Keratinocyte (primary cell): ENCODE measurements at regions not wholly inside any gene's neighbourhood (a gene's known extent, or its start where the extent isn't known, plus 50 kb on each side); places are given as distances from the start of the nearest gene placed in this dataset.

Experiments used
- DNase-seq: peaks from one replicate; pipeline ENCODE4 v3.0.0-alpha.2; 2011; ENCODE audit warnings: low read depth, missing footprints, low spot score
- FAIRE-seq: peaks from 2 replicates; lab custom pipeline; 2011; peaks lifted over from hg19 to GRCh38; lab: Jason Lieb, UNC
- H2AFZ ChIP-seq: 2 replicates; pipeline ENCODE4 v1.6.0; 2012; ENCODE audit warnings: low read length, control low read depth, inconsistent platforms; ENCODE audit not compliant: control insufficient read depth
- H3K27ac ChIP-seq: 2 replicates; pipeline ENCODE4 v1.5.1; 2011; ENCODE audit warnings: low read length; ENCODE audit not compliant: control insufficient read depth, insufficient read depth
- H3K27me3 ChIP-seq: 3 replicates; pipeline ENCODE4 v1.6.0; 2011; ENCODE audit warnings: low read length; ENCODE audit not compliant: control insufficient read depth, insufficient read depth; ENCODE audit errors: extremely low read depth
- H3K36me3 ChIP-seq, 2 experiments: 2 replicates in 1 of 2; 3 replicates in 1 of 2; pipeline ENCODE4 v1.5.1; 2011; ENCODE audit warnings: low read length in 2 of 2, mild to moderate bottlenecking in 1 of 2; ENCODE audit not compliant: control insufficient read depth in 2 of 2, insufficient read depth in 2 of 2; ENCODE audit errors: extremely low read depth in 1 of 2
- H3K4me1 ChIP-seq: 3 replicates; pipeline ENCODE4 v1.5.1; 2011; ENCODE audit warnings: low read length; ENCODE audit not compliant: control insufficient read depth, insufficient read depth; ENCODE audit errors: extremely low read depth
- H3K4me2 ChIP-seq: 3 replicates; pipeline ENCODE4 v1.6.0; 2011; ENCODE audit warnings: low read depth, low read length; ENCODE audit not compliant: control insufficient read depth, insufficient read depth; ENCODE audit errors: extremely low read depth
- H3K4me3 ChIP-seq, 3 experiments: fragments of 200-600 bp in 1 of 3; sonication (generic) in 1 of 3; 2 replicates in 2 of 3; 3 replicates in 1 of 3; pipeline ENCODE4 v1.5.1; 2011 to 2016; ENCODE audit warnings: low read length in 3 of 3, mild to moderate bottlenecking in 3 of 3, control low read depth in 2 of 3, inconsistent platforms in 1 of 3, low read depth in 1 of 3, mixed read lengths in 1 of 3, mixed run types in 1 of 3, moderate library complexity in 1 of 3; ENCODE audit not compliant: control insufficient read depth in 2 of 3, insufficient read depth in 2 of 3; ENCODE audit errors: extremely low read depth in 1 of 3
- H3K79me2 ChIP-seq: 2 replicates; pipeline ENCODE4 v1.6.0; 2012; ENCODE audit warnings: low read length; ENCODE audit not compliant: control insufficient read depth, insufficient read depth
- H3K9ac ChIP-seq: 3 replicates; pipeline ENCODE4 v1.6.0; 2011; ENCODE audit warnings: low read length; ENCODE audit not compliant: control insufficient read depth, insufficient read depth; ENCODE audit errors: extremely low read depth
- H3K9me1 ChIP-seq: 3 replicates; pipeline ENCODE4 v1.6.0; 2011; ENCODE audit warnings: low read length; ENCODE audit not compliant: control insufficient read depth, insufficient read depth; ENCODE audit errors: extremely low read depth
- H3K9me3 ChIP-seq: 2 replicates; pipeline ENCODE4 v1.5.1; 2012; ENCODE audit warnings: low read depth, low read length; ENCODE audit not compliant: control insufficient read depth
- H4K20me1 ChIP-seq: 3 replicates; pipeline ENCODE4 v1.6.0; 2011; ENCODE audit warnings: low read length; ENCODE audit not compliant: control insufficient read depth, insufficient read depth; ENCODE audit errors: extremely low read depth
- EZH2 ChIP-seq: IDR thresholded peaks from one replicate; pipeline ENCODE4 v1.6.1; 2012; ENCODE audit warnings: inconsistent platforms, mild to moderate bottlenecking, low read length, moderate library complexity
- dilution Hi-C: fragments of 300-500 bp; cut with MboI; formaldehyde crosslinking; loops from one replicate; pipeline ENCODE4 v1.7.0; 2020; ENCODE audit warnings: low sequenced_read_pairs; ENCODE audit not compliant: extremely low pct_ligation_motif_present
- TF ChIP-seq, protein P1 (sequence below), 3 experiments: IDR thresholded peaks in 1 of 3; conservative IDR thresholded peaks in 1 of 3; optimal IDR thresholded peaks in 1 of 3; 2 replicates in 2 of 3; 3 replicates in 1 of 3; pipeline versions ENCODE3 to v1.5.1; 2011; ENCODE audit warnings: low read length in 3 of 3, mild to moderate bottlenecking in 3 of 3, moderate library complexity in 2 of 3, control low read depth in 1 of 3, inconsistent platforms in 1 of 3; ENCODE audit not compliant: insufficient read depth in 2 of 3; ENCODE audit errors: extremely low read depth in 1 of 3

DNA sequence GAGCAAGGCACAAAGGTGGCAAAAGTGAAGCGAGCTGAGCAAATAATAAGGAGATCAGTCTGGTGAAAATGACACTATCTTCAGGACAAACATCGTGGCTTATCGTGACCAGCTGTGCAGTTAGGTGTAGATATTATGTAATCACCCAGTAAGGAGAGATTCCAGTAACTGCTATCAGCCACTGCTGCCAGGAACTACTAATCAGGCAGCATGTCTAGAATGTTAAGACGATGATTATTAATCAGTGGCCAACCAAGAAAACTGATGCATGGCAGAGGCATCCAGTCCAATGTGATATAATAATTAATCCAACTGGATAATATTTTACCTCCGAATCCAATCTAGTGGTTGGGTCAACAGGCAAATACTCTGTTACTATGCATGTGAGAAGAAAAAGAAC lies 252.7 kb upstream of the ZPLD1 start:
- Histone ChIP-seq H4K20me1 (no peaks in the 10 kb centered on the region), H3K79me2 (no peaks in the 10 kb centered on the region), H3K4me1 (peaks cover 36% of the 10 kb centered on the region), H3K4me3 (no peak overlapping the region), H3K27ac (no peak overlapping the region), H2AFZ (peak overlapping the region; percentile 24), H3K9ac (no peak overlapping the region), H3K4me2 (no peak overlapping the region), H3K9me1 (no peaks in the 10 kb centered on the region), H3K36me3 (no peaks in the 10 kb centered on the region), H3K27me3 (no peaks in the 10 kb centered on the region), H3K9me3 (no peaks in the 10 kb centered on the region)
- dilution Hi-C loops = no loop called here
- DNase-seq (no peak), FAIRE-seq (peak; percentile 77)
- TF ChIP-seq EZH2 = no peak
- TF ChIP-seq, protein P1, sequence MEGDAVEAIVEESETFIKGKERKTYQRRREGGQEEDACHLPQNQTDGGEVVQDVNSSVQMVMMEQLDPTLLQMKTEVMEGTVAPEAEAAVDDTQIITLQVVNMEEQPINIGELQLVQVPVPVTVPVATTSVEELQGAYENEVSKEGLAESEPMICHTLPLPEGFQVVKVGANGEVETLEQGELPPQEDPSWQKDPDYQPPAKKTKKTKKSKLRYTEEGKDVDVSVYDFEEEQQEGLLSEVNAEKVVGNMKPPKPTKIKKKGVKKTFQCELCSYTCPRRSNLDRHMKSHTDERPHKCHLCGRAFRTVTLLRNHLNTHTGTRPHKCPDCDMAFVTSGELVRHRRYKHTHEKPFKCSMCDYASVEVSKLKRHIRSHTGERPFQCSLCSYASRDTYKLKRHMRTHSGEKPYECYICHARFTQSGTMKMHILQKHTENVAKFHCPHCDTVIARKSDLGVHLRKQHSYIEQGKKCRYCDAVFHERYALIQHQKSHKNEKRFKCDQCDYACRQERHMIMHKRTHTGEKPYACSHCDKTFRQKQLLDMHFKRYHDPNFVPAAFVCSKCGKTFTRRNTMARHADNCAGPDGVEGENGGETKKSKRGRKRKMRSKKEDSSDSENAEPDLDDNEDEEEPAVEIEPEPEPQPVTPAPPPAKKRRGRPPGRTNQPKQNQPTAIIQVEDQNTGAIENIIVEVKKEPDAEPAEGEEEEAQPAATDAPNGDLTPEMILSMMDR (optimal IDR thresholded peaks at IDR 0.05 in 1 of 3, IDR thresholded peaks at IDR 0.05 in 1 of 3, conservative IDR thresholded peaks at IDR 0.05 in 1 of 3; ENCODE audit: extremely low read depth in 1 of 3, insufficient read depth in 2 of 3, low read length in 3 of 3) = no peak

GRCh38 chr3:102183186-102183585 lies 251.6 kb upstream of the ZPLD1 start:
- Histone ChIP-seq H2AFZ (no peak overlapping the region), H3K4me2 (no peak overlapping the region), H3K9me3 (no peaks in the 10 kb centered on the region), H3K27me3 (no peaks in the 10 kb centered on the region), H3K4me3 (no peak overlapping the region), H3K9ac (no peak overlapping the region), H3K79me2 (no peaks in the 10 kb centered on the region), H3K27ac (no peak overlapping the region), H3K4me1 (peaks cover 36% of the 10 kb centered on the region), H3K36me3 (no peaks in the 10 kb centered on the region), H4K20me1 (no peaks in the 10 kb centered on the region), H3K9me1 (no peaks in the 10 kb centered on the region)
- dilution Hi-C loops = no loop called here
- FAIRE-seq (no peak), DNase-seq (no peak)
- no peak for TF ChIP-seq EZH2
- TF ChIP-seq, protein P1 (optimal IDR thresholded peaks at IDR 0.05 in 1 of 3, IDR thresholded peaks at IDR 0.05 in 1 of 3, conservative IDR thresholded peaks at IDR 0.05 in 1 of 3; ENCODE audit: extremely low read depth in 1 of 3, insufficient read depth in 2 of 3, low read length in 3 of 3) = no peak
